GM23338 (cell line): ENCODE measurements at regions not wholly inside any gene's neighbourhood (a gene's known extent, or its start where the extent isn't known, plus 50 kb on each side); places are given as distances from the start of the nearest gene placed in this dataset.

Experiments used
- EZH2 ChIP-seq: fragments of 200-600 bp; sonication (generic); IDR thresholded peaks from one replicate; pipeline ENCODE4 v1.8.0; 2017; ENCODE audit warnings: antibody characterized with exemption, mild to moderate bottlenecking, low read depth; ENCODE audit not compliant: unreplicated experiment
- EZH2phosphoT487 ChIP-seq: fragments of 200-600 bp; sonication (generic); IDR thresholded peaks from one replicate; pipeline ENCODE4 v1.8.1; 2018; ENCODE audit warnings: antibody characterized with exemption; ENCODE audit not compliant: unreplicated experiment
- POLR2AphosphoS5 ChIP-seq: IDR thresholded peaks from 2 replicates; pipeline ENCODE4 v1.6.1; 2016; ENCODE audit warnings: antibody characterized with exemption, low read depth
- REST ChIP-seq: IDR thresholded peaks from one replicate; pipeline ENCODE4 v1.6.1; 2018; ENCODE audit warnings: antibody characterized with exemption; ENCODE audit not compliant: unreplicated experiment
- TF ChIP-seq, protein P1 (sequence below), 2 experiments: fragments of 200-600 bp in 1 of 2; sonication (generic) in 1 of 2; conservative IDR thresholded peaks; 2 replicates each; pipeline versions ENCODE4 v1.5.1 to v1.6.1; 2016 to 2017; ENCODE audit warnings: antibody characterized with exemption in 2 of 2, low read depth in 2 of 2, mild to moderate bottlenecking in 2 of 2, moderate library complexity in 1 of 2

DNA sequence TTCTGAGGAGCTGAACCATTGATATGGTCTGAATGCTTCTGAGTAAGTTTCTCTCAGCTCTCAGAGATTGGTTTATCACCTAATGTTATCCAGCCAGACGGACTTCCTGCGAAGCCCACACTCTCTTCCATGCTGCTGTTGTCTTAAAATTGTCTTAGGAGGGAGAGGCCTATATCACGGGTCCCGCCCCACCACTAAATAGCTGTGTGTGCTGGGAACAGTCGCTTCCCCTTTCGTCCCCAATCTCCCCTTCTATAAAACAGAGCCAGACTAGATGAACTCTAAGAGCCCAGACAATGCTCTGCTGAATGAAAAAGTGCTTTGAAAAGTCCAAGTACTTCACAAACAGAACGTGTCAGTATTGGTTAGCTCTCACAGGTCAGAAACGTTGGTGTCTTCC, 81.4 kb upstream of the AKIP1 start:
- TF ChIP-seq, protein P1, sequence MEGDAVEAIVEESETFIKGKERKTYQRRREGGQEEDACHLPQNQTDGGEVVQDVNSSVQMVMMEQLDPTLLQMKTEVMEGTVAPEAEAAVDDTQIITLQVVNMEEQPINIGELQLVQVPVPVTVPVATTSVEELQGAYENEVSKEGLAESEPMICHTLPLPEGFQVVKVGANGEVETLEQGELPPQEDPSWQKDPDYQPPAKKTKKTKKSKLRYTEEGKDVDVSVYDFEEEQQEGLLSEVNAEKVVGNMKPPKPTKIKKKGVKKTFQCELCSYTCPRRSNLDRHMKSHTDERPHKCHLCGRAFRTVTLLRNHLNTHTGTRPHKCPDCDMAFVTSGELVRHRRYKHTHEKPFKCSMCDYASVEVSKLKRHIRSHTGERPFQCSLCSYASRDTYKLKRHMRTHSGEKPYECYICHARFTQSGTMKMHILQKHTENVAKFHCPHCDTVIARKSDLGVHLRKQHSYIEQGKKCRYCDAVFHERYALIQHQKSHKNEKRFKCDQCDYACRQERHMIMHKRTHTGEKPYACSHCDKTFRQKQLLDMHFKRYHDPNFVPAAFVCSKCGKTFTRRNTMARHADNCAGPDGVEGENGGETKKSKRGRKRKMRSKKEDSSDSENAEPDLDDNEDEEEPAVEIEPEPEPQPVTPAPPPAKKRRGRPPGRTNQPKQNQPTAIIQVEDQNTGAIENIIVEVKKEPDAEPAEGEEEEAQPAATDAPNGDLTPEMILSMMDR (conservative IDR thresholded peaks at IDR 0.05; ENCODE audit: low read depth in 2 of 2) = no peak
- no peak for TF ChIP-seq EZH2
- TF ChIP-seq POLR2AphosphoS5 = no peak
- TF ChIP-seq REST = no peak
- no peak for TF ChIP-seq EZH2phosphoT487
